H9 (cell line): ENCODE measurements at regions not wholly inside any gene's neighbourhood (a gene's known extent, or its start where the extent isn't known, plus 50 kb on each side); places are given as distances from the start of the nearest gene placed in this dataset.

Experiments
- DNase-seq: peaks from one replicate; pipeline ENCODE4 v3.0.0-alpha.2; 2017
- H2AFZ ChIP-seq: one replicate; pipeline ENCODE4 v1.6.1; 2013; ENCODE audit warnings: mild to moderate bottlenecking, low read length, control low read depth, moderate library complexity
- H2AK5ac ChIP-seq: 2 replicates; pipeline ENCODE4 v1.6.1; 2013; ENCODE audit warnings: low read length, control low read depth, mixed read lengths; ENCODE audit not compliant: insufficient read length
- H2BK120ac ChIP-seq: one replicate; pipeline ENCODE4 v1.6.1; 2013; ENCODE audit warnings: low read depth, mild to moderate bottlenecking, low read length, control low read depth, inconsistent platforms; ENCODE audit not compliant: poor library complexity, severe bottlenecking
- H2BK12ac ChIP-seq: 2 replicates; pipeline ENCODE4 v1.6.1; 2013; ENCODE audit warnings: low read length, control low read depth, mixed read lengths, low read depth; ENCODE audit not compliant: insufficient read length
- H2BK15ac ChIP-seq: 2 replicates; pipeline ENCODE4 v1.6.1; 2013; ENCODE audit warnings: low read depth, low read length, control low read depth
- H2BK20ac ChIP-seq: one replicate; pipeline ENCODE4 v1.6.1; 2013; ENCODE audit warnings: low read depth, mild to moderate bottlenecking, low read length, control low read depth, inconsistent platforms; ENCODE audit not compliant: poor library complexity, severe bottlenecking
- H2BK5ac ChIP-seq: 2 replicates; pipeline ENCODE4 v1.6.1; 2013; ENCODE audit warnings: low read length, control low read depth, mixed read lengths; ENCODE audit not compliant: insufficient read length
- H3K14ac ChIP-seq: 2 replicates; pipeline ENCODE4 v1.6.1; 2013; ENCODE audit warnings: low read length, control low read depth; ENCODE audit not compliant: insufficient read depth
- H3K18ac ChIP-seq: 2 replicates; pipeline ENCODE4 v1.6.1; 2013; ENCODE audit warnings: low read depth, mild to moderate bottlenecking, mixed read lengths, low read length, control low read depth; ENCODE audit not compliant: insufficient read length
- H3K23ac ChIP-seq: 2 replicates; pipeline ENCODE4 v1.6.1; 2013; ENCODE audit warnings: low read length, control low read depth, mixed read lengths, low read depth; ENCODE audit not compliant: insufficient read length
- H3K23me2 ChIP-seq: 2 replicates; pipeline ENCODE4 v1.6.1; 2013; ENCODE audit warnings: low read depth, mild to moderate bottlenecking, mixed read lengths, low read length, control low read depth; ENCODE audit not compliant: insufficient read length, poor library complexity, severe bottlenecking
- H3K27ac ChIP-seq: 2 replicates; pipeline ENCODE4 v1.5.1; 2013; ENCODE audit warnings: low read length, control low read depth, mixed read lengths, low read depth; ENCODE audit not compliant: insufficient read length
- H3K27me3 ChIP-seq: 2 replicates; pipeline ENCODE4 v1.6.1; 2013; ENCODE audit warnings: low read length, control low read depth, inconsistent platforms; ENCODE audit not compliant: insufficient read depth
- H3K4ac ChIP-seq: 2 replicates; pipeline ENCODE4 v1.6.1; 2013; ENCODE audit warnings: low read depth, mild to moderate bottlenecking, control low read depth, inconsistent platforms, low read length, moderate library complexity
- H3K4me1 ChIP-seq: 2 replicates; pipeline ENCODE4 v1.6.1; 2013; ENCODE audit warnings: low read length, control low read depth, inconsistent platforms; ENCODE audit not compliant: insufficient read depth
- H3K4me2 ChIP-seq: 2 replicates; pipeline ENCODE4 v1.6.1; 2013; ENCODE audit warnings: low read length, control low read depth, mixed read lengths; ENCODE audit not compliant: insufficient read length, insufficient read depth
- H3K56ac ChIP-seq: 2 replicates; pipeline ENCODE4 v1.6.1; 2013; ENCODE audit warnings: low read depth, mild to moderate bottlenecking, mixed read lengths, low read length, control low read depth; ENCODE audit not compliant: insufficient read length
- H3K79me1 ChIP-seq: 2 replicates; pipeline ENCODE4 v1.6.1; 2013; ENCODE audit warnings: low read depth, mild to moderate bottlenecking, moderate library complexity, low read length, control low read depth, inconsistent platforms; ENCODE audit not compliant: insufficient read depth, poor library complexity, severe bottlenecking
- H3K79me2 ChIP-seq: 2 replicates; pipeline ENCODE4 v1.6.1; 2013; ENCODE audit warnings: low read length, control low read depth, inconsistent platforms; ENCODE audit not compliant: insufficient read depth
- H3K9ac ChIP-seq: 2 replicates; pipeline ENCODE4 v1.6.1; 2013; ENCODE audit warnings: low read length, control low read depth, mixed read lengths; ENCODE audit not compliant: insufficient read length; ENCODE audit errors: extremely low read depth
- H3K9me3 ChIP-seq: one replicate; pipeline ENCODE4 v1.6.1; 2013; ENCODE audit warnings: low read depth, low read length, inconsistent platforms; ENCODE audit not compliant: control insufficient read depth
- H3T11ph ChIP-seq: one replicate; pipeline ENCODE4 v1.6.1; 2013; ENCODE audit warnings: mild to moderate bottlenecking, low read length, control low read depth, inconsistent platforms
- H4K20me1 ChIP-seq: one replicate; pipeline ENCODE4 v1.6.1; 2013; ENCODE audit not compliant: control insufficient read depth, insufficient read length, insufficient read depth
- H4K5ac ChIP-seq: 2 replicates; pipeline ENCODE4 v1.6.1; 2013; ENCODE audit warnings: low read depth, mild to moderate bottlenecking, mixed read lengths, low read length, control low read depth; ENCODE audit not compliant: insufficient read length
- H4K8ac ChIP-seq: replicated peaks from 2 replicates; pipeline ENCODE4 v1.6.1; 2013; ENCODE audit warnings: low read length, control low read depth, mixed read lengths, low read depth; ENCODE audit not compliant: insufficient read length
- H4K91ac ChIP-seq: 2 replicates; pipeline ENCODE4 v1.6.1; 2013; ENCODE audit warnings: low read depth, mild to moderate bottlenecking, moderate library complexity, mixed read lengths, low read length, control low read depth; ENCODE audit not compliant: insufficient read length
- H3K27ac Mint-ChIP-seq, 3 experiments: 2 replicates in 2 of 3; 3 replicates in 1 of 3; pipeline ENCODE4 v1.8.0; 2020 to 2021; ENCODE audit warnings: mixed read lengths in 3 of 3, mild to moderate bottlenecking in 1 of 3, moderate library complexity in 1 of 3
- H3K27me3 Mint-ChIP-seq: 2 replicates; pipeline ENCODE4 v1.8.0; 2021; ENCODE audit warnings: low read depth, mild to moderate bottlenecking, moderate library complexity, mixed read lengths
- H3K36me3 Mint-ChIP-seq, 3 experiments: 2 replicates in 2 of 3; 3 replicates in 1 of 3; pipeline ENCODE4 v1.8.0; 2020 to 2021; ENCODE audit warnings: low read depth in 3 of 3, mixed read lengths in 3 of 3; ENCODE audit not compliant: insufficient read depth in 1 of 3
- H3K4me1 Mint-ChIP-seq, 2 experiments: 2 replicates each; pipeline ENCODE4 v1.8.0; 2020; ENCODE audit warnings: mixed read lengths in 2 of 2
- H3K4me3 Mint-ChIP-seq, 2 experiments: 2 replicates in 1 of 2; 3 replicates in 1 of 2; pipeline ENCODE4 v1.8.0; 2020 to 2021; ENCODE audit warnings: mild to moderate bottlenecking in 2 of 2, mixed read lengths in 2 of 2, moderate library complexity in 1 of 2
- H3K9me3 Mint-ChIP-seq, 2 experiments: 2 replicates in 1 of 2; 3 replicates in 1 of 2; pipeline ENCODE4 v1.8.0; 2020; ENCODE audit warnings: mild to moderate bottlenecking in 2 of 2, mixed read lengths in 2 of 2, moderate library complexity in 1 of 2
- CTCF ChIP-seq: fragments of 200-600 bp; sonication (generic); conservative IDR thresholded peaks from 3 replicates; pipeline ENCODE4 v1.8.0; 2021; ENCODE audit warnings: antibody characterized with exemption, mild to moderate bottlenecking
- WGBS: extraction: QIAGEN DNeasy Blood & Tissue Kit; methylation state at CpG from one replicate; pipeline ENCODE4 v1.1.7; 2013; ENCODE audit warnings: missing lambda C conversion rate, low lambda C conversion rate, mixed read lengths; ENCODE audit not compliant: insufficient read length; ENCODE audit errors: extremely low coverage; 5-methylcytosine and 5-hydroxymethylcytosine counted together

GRCh38 chr4:3832536-3833220 lies 66.5 kb downstream of the ADRA2C start:
- H3K4me2 ChIP-seq = no peak overlapping the region
- Mint-ChIP-seq H3K4me3 (no peak overlapping the region), H3K27me3 (peaks cover 31% of the 10 kb centered on the region), H3K27ac (peak overlapping the region in 1 of 3 experiments; percentile 45; a peak in 1 of 7 replicates), H3K4me1 (peaks cover 42 to 61% of the 10 kb centered on the region in 2 experiments), H3K36me3 (peaks cover 0 to 6% (median 6%) of the 10 kb centered on the region in 3 experiments; a peak in 3 of 7 replicates), H3K9me3 (peaks cover 0 to 7% of the 10 kb centered on the region in 2 experiments; a peak in 2 of 5 replicates)
- no peak overlapping the region for H4K5ac ChIP-seq
- H3K23ac ChIP-seq = no peak overlapping the region
- no peak overlapping the region for H2BK15ac ChIP-seq
- H3K27me3 ChIP-seq = no peaks in the 10 kb centered on the region; the same call in 1 of the 2 replicates
- H2BK120ac ChIP-seq = no peak overlapping the region
- no peaks in the 10 kb centered on the region for H3K79me2 ChIP-seq
- no peak for DNase-seq
- no CpG with 5 or more reads among the region's 12 CpGs for WGBS
- H2BK12ac ChIP-seq = no peak overlapping the region
- H3K4me1 ChIP-seq = peaks cover 11% of the 10 kb centered on the region; the same call in 1 of the 2 replicates
- H4K91ac ChIP-seq = no peak overlapping the region
- H3K9me3 ChIP-seq = no peaks in the 10 kb centered on the region
- no peak overlapping the region for H3T11ph ChIP-seq
- H4K20me1 ChIP-seq = no peaks in the 10 kb centered on the region
- no peak overlapping the region for H2AK5ac ChIP-seq
- no peak for TF ChIP-seq CTCF
- H3K27ac ChIP-seq = no peak overlapping the region
- H3K23me2 ChIP-seq = no peaks in the 10 kb centered on the region
- no peak overlapping the region for H3K18ac ChIP-seq
- H2AFZ ChIP-seq = no peak overlapping the region
- H2BK5ac ChIP-seq = no peak overlapping the region
- H3K9ac ChIP-seq = no peak overlapping the region
- no peak overlapping the region for H2BK20ac ChIP-seq
- H3K56ac ChIP-seq = no peak overlapping the region
- H3K4ac ChIP-seq = no peak overlapping the region
- H3K14ac ChIP-seq = no peak overlapping the region
- H4K8ac ChIP-seq = no peak overlapping the region
- no peaks in the 10 kb centered on the region for H3K79me1 ChIP-seq
